HepG2 (cell line): ENCODE measurements at regions not wholly inside any gene's neighbourhood (a gene's known extent, or its start where the extent isn't known, plus 50 kb on each side); places are given as distances from the start of the nearest gene placed in this dataset.

Experiments
- ATAC-seq: fragments of 200-7000 bp; cut with Tn5 transposase; 3 replicates; pipeline ENCODE4 v1.9.1; 2020; ENCODE audit warnings: mild to moderate bottlenecking, moderate library complexity
- BruUV-seq: library from RNA; stranded (reverse); fragments of 400-500 nt; replicated peaks from 2 replicates; lab custom pipeline; 2021; lab: Mats Ljungman, UMichigan
- CTCF ChIA-PET: fragments of 300-600 bp; formaldehyde crosslinking; extraction: SDS; loops from one replicate; lab custom pipeline; 2021; ENCODE audit warnings: low total read pairs, inconsistent platforms, low intra/inter-chr PET ratio; lab: Yijun Ruan, JAX
- POLR2A ChIA-PET: fragments of 350-600 bp; sonication (Branson Sonifier 250); formaldehyde crosslinking; loops from one replicate; lab custom pipeline; 2020; ENCODE audit warnings: antibody characterized with exemption, inconsistent platforms; lab: Yijun Ruan, JAX
- DNase-seq: peaks from one replicate; pipeline ENCODE4 v3.0.0-alpha.2; 2015; ENCODE audit warnings: low spot score
- FAIRE-seq: peaks from 3 replicates; lab custom pipeline; 2011; peaks lifted over from hg19 to GRCh38; lab: Jason Lieb, UNC
- H2AFZ ChIP-seq: one replicate; pipeline ENCODE4 v1.6.1; 2011; ENCODE audit warnings: low read length, inconsistent platforms
- H3K27ac ChIP-seq: fragments of 300-600 bp; 3 replicates; pipeline ENCODE4 v1.8.0; 2011; ENCODE audit warnings: mixed run types, mild to moderate bottlenecking, mixed read lengths, low read length, inconsistent platforms; ENCODE audit not compliant: insufficient read depth; ENCODE audit errors: extremely low read length
- H3K27me3 ChIP-seq, 2 experiments: fragments of 200-600 bp in 1 of 2; 2 replicates in 1 of 2; 3 replicates in 1 of 2; pipeline versions ENCODE4 v1.6.0 to v1.8.0; 2011; ENCODE audit warnings: low read length in 2 of 2, mild to moderate bottlenecking in 2 of 2, moderate library complexity in 2 of 2, inconsistent platforms in 1 of 2; ENCODE audit not compliant: insufficient read depth in 2 of 2, control insufficient read depth in 1 of 2
- H3K36me3 ChIP-seq, 2 experiments: fragments of 200-600 bp in 1 of 2; replicated peaks in 1 of 2; 2 replicates in 1 of 2; 3 replicates in 1 of 2; pipeline versions ENCODE4 v1.5.1 to v1.8.0; 2011; ENCODE audit warnings: low read length in 2 of 2, inconsistent platforms in 1 of 2; ENCODE audit not compliant: insufficient read depth in 2 of 2, control insufficient read depth in 1 of 2
- H3K4me1 ChIP-seq: 2 replicates; pipeline ENCODE4 v1.5.1; 2012; ENCODE audit warnings: low read length, inconsistent platforms; ENCODE audit not compliant: insufficient read depth
- H3K4me2 ChIP-seq: 2 replicates; pipeline ENCODE4 v1.6.0; 2011; ENCODE audit warnings: low read depth, low read length, inconsistent platforms
- H3K4me3 ChIP-seq, 3 experiments: fragments of 200-600 bp in 1 of 3; sonication (generic), shearing (Covaris generic) in 1 of 3; replicated peaks in 1 of 3; 2 replicates each; pipeline ENCODE4 v1.5.1; 2011 to 2016; ENCODE audit warnings: low read length in 3 of 3, inconsistent platforms in 2 of 3, low read depth in 2 of 3, mild to moderate bottlenecking in 2 of 3, control low read depth in 1 of 3, mixed read lengths in 1 of 3; ENCODE audit not compliant: insufficient read depth in 1 of 3
- H3K79me2 ChIP-seq: one replicate; pipeline ENCODE4 v1.6.1; 2011; ENCODE audit warnings: low read length, inconsistent platforms; ENCODE audit not compliant: insufficient read depth
- H3K9ac ChIP-seq: 2 replicates; pipeline ENCODE4 v1.6.0; 2011; ENCODE audit warnings: mild to moderate bottlenecking, low read depth, low read length, inconsistent platforms; ENCODE audit not compliant: insufficient read depth
- H3K9me3 ChIP-seq: 2 replicates; pipeline ENCODE4 v1.5.1; 2012; ENCODE audit warnings: mild to moderate bottlenecking, low read length
- H4K20me1 ChIP-seq: 2 replicates; pipeline ENCODE4 v1.6.0; 2011; ENCODE audit warnings: inconsistent platforms, mild to moderate bottlenecking, low read length, moderate library complexity; ENCODE audit not compliant: insufficient read depth
- HCFC1 ChIP-seq: fragments of 150-350 bp; IDR thresholded peaks from 2 replicates; pipeline ENCODE4 v1.6.1; 2014; ENCODE audit warnings: low read depth, low read length
- HNRNPK ChIP-seq: fragments of 200-400 bp; formaldehyde crosslinking; IDR thresholded peaks from 2 replicates; pipeline ENCODE4 v1.6.1; 2018; ENCODE audit warnings: low read length, low read depth, moderate library complexity, mild to moderate bottlenecking; ENCODE audit not compliant: poor library complexity, severe bottlenecking
- HNRNPUL1 ChIP-seq: fragments of 200-400 bp; formaldehyde crosslinking; IDR thresholded peaks from 2 replicates; pipeline ENCODE4 v1.6.1; 2017; ENCODE audit warnings: low read depth, mild to moderate bottlenecking, low read length, moderate library complexity
- TCF7L2 ChIP-seq: IDR thresholded peaks from 2 replicates; pipeline ENCODE4 v1.6.1; 2011; ENCODE audit warnings: mild to moderate bottlenecking, low read depth, low read length, moderate library complexity
- ZNF280D ChIP-seq: sonication (generic); formaldehyde crosslinking; IDR thresholded peaks from 2 replicates; pipeline ENCODE4 v1.5.1; 2020; ENCODE audit warnings: mild to moderate bottlenecking, missing genetic modification reagents
- ZNF296 ChIP-seq: sonication (generic); formaldehyde crosslinking; conservative IDR thresholded peaks from 2 replicates; pipeline ENCODE4 v1.5.0; 2020; ENCODE audit warnings: mild to moderate bottlenecking, missing genetic modification reagents
- ZNF558 ChIP-seq: sonication (generic); formaldehyde crosslinking; IDR thresholded peaks from 2 replicates; pipeline ENCODE4 v1.9.0; 2022; ENCODE audit warnings: mild to moderate bottlenecking, missing genetic modification reagents, borderline replicate concordance
- ZNF674 ChIP-seq: sonication (generic); formaldehyde crosslinking; IDR thresholded peaks from 2 replicates; pipeline ENCODE4 v1.5.0; 2020; ENCODE audit warnings: low read depth, mild to moderate bottlenecking, missing genetic modification reagents
- WGBS: methylation state at CpG from one replicate; pipeline ENCODE4 v1.1.6; 2017; ENCODE audit warnings: low lambda C conversion rate; 5-methylcytosine and 5-hydroxymethylcytosine counted together
- in situ Hi-C: cut with HindIII; loops from 2 replicates; pipeline ENCODE4 v1.10.0; 2017; ENCODE audit warnings: low pct_unique_long_range_greater_than_20kb; ENCODE audit not compliant: extremely low pct_ligation_motif_present
- intact Hi-C: fragments of 100-400 bp; cut with micrococcal nuclease; formaldehyde crosslinking; loops from one replicate; pipeline ENCODE4 v1.10.0; 2022; ENCODE audit not compliant: unreplicated experiment
- TF ChIP-seq, protein P1 (sequence below): sonication (generic); formaldehyde crosslinking; IDR thresholded peaks from 2 replicates; pipeline ENCODE4 v1.5.0; 2020; ENCODE audit warnings: mild to moderate bottlenecking, missing genetic modification reagents

DNA sequence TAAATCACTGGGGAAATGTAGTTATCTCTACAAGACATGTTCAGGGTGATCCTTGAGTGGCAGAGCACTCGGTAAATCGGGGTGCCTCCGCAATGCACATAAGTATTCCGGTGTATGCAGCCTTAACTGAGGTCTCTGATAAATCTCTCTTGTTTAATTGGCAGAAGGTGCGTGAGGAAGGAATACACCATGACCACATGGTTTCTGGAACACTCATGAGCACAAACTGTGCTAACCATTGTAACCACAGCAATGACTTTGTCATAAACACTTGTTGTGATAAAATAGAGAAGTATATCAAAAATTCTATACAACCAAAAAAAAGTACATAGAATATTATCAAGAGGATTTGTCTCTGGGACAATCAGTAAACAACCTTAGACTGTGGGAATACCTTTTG is 146.8 kb upstream of the DIO2 start:
- ATAC-seq (no peak), FAIRE-seq (no peak), DNase-seq (no peak)
- no peaks in the 10 kb centered on the region for H3K27me3 ChIP-seq
- in situ Hi-C loops = no loop called here
- no peak overlapping the region for H3K9ac ChIP-seq
- H2AFZ ChIP-seq = no peak overlapping the region
- no peaks in the 10 kb centered on the region for H4K20me1 ChIP-seq
- ChIA-PET CTCF (no interaction called here), POLR2A (no interaction called here)
- H3K27ac ChIP-seq = no peak overlapping the region
- intact Hi-C loops = no loop called here
- H3K4me1 ChIP-seq = no peaks in the 10 kb centered on the region
- H3K4me3 ChIP-seq = no peak overlapping the region
- WGBS = 7% methylated on average over 5 of the region's 5 CpGs
- TF ChIP-seq ZNF558 (CRISPR knock-in tag) (no peak), HCFC1 (no peak), TCF7L2 (no peak), ZNF280D (CRISPR knock-in tag) (no peak), ZNF296 (CRISPR knock-in tag) (no peak), HNRNPK (no peak), HNRNPUL1 (no peak), ZNF674 (CRISPR knock-in tag) (no peak)
- TF ChIP-seq, protein P1, sequence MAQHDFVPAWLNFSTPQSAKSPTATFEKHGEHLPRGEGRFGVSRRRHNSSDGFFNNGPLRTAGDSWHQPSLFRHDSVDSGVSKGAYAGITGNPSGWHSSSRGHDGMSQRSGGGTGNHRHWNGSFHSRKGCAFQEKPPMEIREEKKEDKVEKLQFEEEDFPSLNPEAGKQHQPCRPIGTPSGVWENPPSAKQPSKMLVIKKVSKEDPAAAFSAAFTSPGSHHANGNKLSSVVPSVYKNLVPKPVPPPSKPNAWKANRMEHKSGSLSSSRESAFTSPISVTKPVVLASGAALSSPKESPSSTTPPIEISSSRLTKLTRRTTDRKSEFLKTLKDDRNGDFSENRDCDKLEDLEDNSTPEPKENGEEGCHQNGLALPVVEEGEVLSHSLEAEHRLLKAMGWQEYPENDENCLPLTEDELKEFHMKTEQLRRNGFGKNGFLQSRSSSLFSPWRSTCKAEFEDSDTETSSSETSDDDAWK (CRISPR knock-in tag) = no peak
- no peaks in the 10 kb centered on the region for H3K36me3 ChIP-seq
- H3K4me2 ChIP-seq = no peak overlapping the region
- no peaks in the 10 kb centered on the region for H3K79me2 ChIP-seq
- no TSS peak for BruUV-seq
- no peaks in the 10 kb centered on the region for H3K9me3 ChIP-seq
